RWPE2 (cell line): ENCODE measurements at regions not wholly inside any gene's neighbourhood (a gene's known extent, or its start where the extent isn't known, plus 50 kb on each side); places are given as distances from the start of the nearest gene placed in this dataset.
"Not testable (repeated sequence)": the region's sequence is repeated elsewhere in the genome, so short reads cannot be mapped to it uniquely, and the experiment has no call there.

Experiments
- ATAC-seq: fragments of 200-7000 bp; cut with Tn5 transposase; 3 replicates; pipeline ENCODE4 v1.9.1; 2021; ENCODE audit warnings: low read depth
- DNase-seq: peaks from one replicate; pipeline ENCODE4 v3.0.0-alpha.2; 2020; ENCODE audit warnings: low spot score
- H3K27ac ChIP-seq: fragments of 450-650 bp; 2 replicates; pipeline ENCODE4 v1.5.1; 2017; ENCODE audit warnings: mild to moderate bottlenecking; ENCODE audit not compliant: poor library complexity, severe bottlenecking
- H3K27me3 ChIP-seq: fragments of 250-450 bp; sonication (Bioruptor Pico); 2 replicates; pipeline ENCODE4 v1.5.1; 2021; ENCODE audit warnings: mild to moderate bottlenecking, moderate library complexity; ENCODE audit not compliant: insufficient read depth, poor library complexity, severe bottlenecking
- H3K36me3 ChIP-seq: fragments of 250-450 bp; sonication (Bioruptor Pico); 2 replicates; pipeline ENCODE4 v1.5.1; 2020; ENCODE audit warnings: low read depth, mild to moderate bottlenecking, moderate library complexity
- H3K4me1 ChIP-seq: fragments of 250-450 bp; sonication (Bioruptor Pico); 2 replicates; pipeline ENCODE4 v1.5.1; 2021; ENCODE audit warnings: mild to moderate bottlenecking, moderate library complexity; ENCODE audit not compliant: insufficient read depth, poor library complexity, severe bottlenecking
- H3K4me3 ChIP-seq: fragments of 250-450 bp; sonication (Bioruptor Pico); 2 replicates; pipeline ENCODE4 v1.5.1; 2021; ENCODE audit warnings: mild to moderate bottlenecking, moderate library complexity; ENCODE audit not compliant: severe bottlenecking
- H3K9me3 ChIP-seq: fragments of 250-450 bp; sonication (Bioruptor Pico); 2 replicates; pipeline ENCODE4 v1.5.1; 2021; ENCODE audit warnings: mild to moderate bottlenecking, moderate library complexity; ENCODE audit not compliant: severe bottlenecking
- CTCF ChIP-seq: fragments of 450-650 bp; IDR thresholded peaks from one replicate; pipeline ENCODE4 v1.5.1; 2017; ENCODE audit warnings: mild to moderate bottlenecking, moderate library complexity; ENCODE audit not compliant: poor library complexity, severe bottlenecking

- ATAC-seq = no peak
These were observed 68.6 kb upstream of the FAM174B start for GRCh38 chr15:92724144-92724543.

GRCh38 chr15:92725171-92725570, 69.6 kb upstream of the FAM174B start:
- Histone ChIP-seq H3K4me1 (no peaks in the 10 kb centered on the region), H3K27ac (no peak overlapping the region), H3K27me3 (no peaks in the 10 kb centered on the region), H3K4me3 (no peak overlapping the region), H3K9me3 (no peaks in the 10 kb centered on the region), H3K36me3 (no peaks in the 10 kb centered on the region)
- no peak for TF ChIP-seq CTCF
- no peak for DNase-seq
- ATAC-seq = peak; percentile 46; the same call in 1 of the 3 replicates

More at GRCh38 chr15:92724144-92724543, 68.6 kb upstream of the FAM174B start:
- Histone ChIP-seq H3K9me3 (no peaks in the 10 kb centered on the region), H3K4me3 (no peak overlapping the region), H3K4me1 (no peaks in the 10 kb centered on the region), H3K27me3 (no peaks in the 10 kb centered on the region), H3K36me3 (no peaks in the 10 kb centered on the region), H3K27ac (no peak overlapping the region)
- DNase-seq = no peak
- no peak for TF ChIP-seq CTCF

- H3K4me1 ChIP-seq = no peaks in the 10 kb centered on the region
- peaks cover under 1% of the 10 kb centered on the region for H3K27me3 ChIP-seq
- no peak for DNase-seq
- no peak for TF ChIP-seq CTCF
- H3K9me3 ChIP-seq = no peaks in the 10 kb centered on the region
- no peak overlapping the region for H3K4me3 ChIP-seq
- no peak for ATAC-seq
- no peaks in the 10 kb centered on the region for H3K36me3 ChIP-seq
- H3K27ac ChIP-seq = no peak overlapping the region
These were observed 72.7 kb upstream of the FAM174B start for GRCh38 chr15:92728266-92728665.

DNA sequence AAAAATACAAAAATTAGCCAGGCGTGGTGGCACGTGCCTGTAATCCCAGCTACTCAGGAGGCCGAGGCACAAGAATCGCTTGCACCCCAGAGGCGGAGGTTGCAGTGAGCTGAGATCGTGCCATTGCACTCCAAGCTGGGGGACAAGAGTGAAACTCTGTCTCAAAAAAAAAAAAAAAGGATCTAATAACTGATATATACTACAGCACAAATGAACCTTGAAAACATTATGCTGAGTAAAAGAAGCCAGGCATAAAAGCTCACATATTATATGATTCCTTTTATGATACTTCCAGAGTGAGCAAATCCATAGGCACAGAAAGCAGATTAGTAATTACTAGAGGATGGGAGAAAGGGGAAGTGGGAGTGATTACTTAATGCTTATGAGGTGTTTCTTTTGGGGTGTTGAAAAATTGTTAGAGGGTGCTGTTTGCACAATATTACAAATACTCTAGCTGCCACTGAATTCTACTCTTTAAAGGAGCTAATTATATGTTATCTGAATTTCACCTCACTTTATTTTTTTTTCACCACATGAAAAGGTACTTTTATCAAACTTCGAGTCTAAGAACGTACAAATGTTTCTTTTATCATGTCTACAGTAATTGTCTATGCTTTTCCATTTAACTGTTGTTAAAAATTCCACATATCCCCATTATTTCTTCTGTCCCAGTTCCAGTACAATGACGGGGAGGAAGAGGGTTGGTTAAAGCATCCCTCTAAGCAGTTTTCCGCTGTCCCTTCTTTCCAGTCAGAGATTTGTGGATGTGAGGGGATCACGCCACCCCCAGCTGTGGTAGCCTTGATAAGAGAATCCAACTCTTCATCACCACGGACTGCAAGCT, 77.7 kb upstream of the FAM174B start:
- Histone ChIP-seq H3K27me3 (peaks cover 3% of the 10 kb centered on the region), H3K9me3 (no peaks in the 10 kb centered on the region), H3K4me3 (peak overlapping the region; percentile 30), H3K36me3 (no peaks in the 10 kb centered on the region), H3K4me1 (peaks cover 4% of the 10 kb centered on the region), H3K27ac (no peak overlapping the region)
- DNase-seq (no peak), ATAC-seq (no peak)
- TF ChIP-seq CTCF = no peak

DNA sequence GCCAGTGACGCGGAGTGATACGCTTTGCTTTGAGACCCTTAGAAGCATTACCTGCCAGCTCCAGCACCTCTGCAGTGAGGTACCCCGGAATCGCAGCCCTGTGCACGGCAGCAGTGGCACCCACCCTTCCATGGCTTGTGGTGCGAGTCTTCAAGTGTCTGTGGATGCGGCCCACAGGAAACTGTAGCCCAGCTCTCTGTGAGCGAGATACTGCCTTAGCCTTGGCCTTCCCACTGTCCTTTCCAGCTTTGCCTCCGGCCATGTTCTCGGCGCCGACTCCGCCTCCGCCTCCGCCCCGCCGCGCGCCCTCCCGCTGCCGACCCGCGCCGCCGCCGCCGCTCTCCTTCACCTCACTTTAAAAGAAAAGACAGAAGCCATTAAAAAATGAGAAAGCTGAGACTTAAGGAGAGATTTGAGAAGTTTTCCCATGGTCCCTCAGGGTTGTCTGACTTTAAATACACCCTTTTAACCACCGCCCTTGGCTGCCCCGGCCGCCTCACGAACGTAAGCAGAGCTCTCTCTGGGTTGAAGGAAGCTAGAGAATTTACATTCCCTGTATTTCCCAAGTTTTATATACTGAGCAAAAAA, 78.5 kb upstream of the FAM174B start:
- ATAC-seq (peak; percentile 78), DNase-seq (no peak)
- TF ChIP-seq CTCF = no peak
- H3K4me1 ChIP-seq = peaks cover 4% of the 10 kb centered on the region
- H3K27ac ChIP-seq = no peak overlapping the region
- no peaks in the 10 kb centered on the region for H3K9me3 ChIP-seq
- H3K4me3 ChIP-seq = peak overlapping the region; percentile 30
- H3K36me3 ChIP-seq = no peaks in the 10 kb centered on the region
- peaks cover 3% of the 10 kb centered on the region for H3K27me3 ChIP-seq

DNA sequence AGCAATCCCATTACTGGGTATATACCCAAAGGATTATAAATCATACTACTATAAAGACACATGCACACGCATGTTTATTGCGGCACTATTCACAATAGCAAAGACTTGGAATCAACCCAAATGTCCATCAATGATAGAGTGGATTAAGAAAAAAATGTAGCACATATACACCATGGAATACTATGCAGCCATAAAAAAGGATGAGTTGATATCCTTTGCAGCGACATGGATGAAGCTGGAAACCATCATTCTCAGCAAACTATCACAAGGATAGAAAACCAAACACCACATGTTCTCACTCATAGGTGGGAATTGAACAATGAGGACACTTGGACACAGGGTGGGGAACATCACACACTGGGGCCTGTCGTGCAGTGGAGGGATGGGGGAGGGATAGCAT, 83.7 kb upstream of the FAM174B start:
- not testable (repeated sequence) for H3K4me3 ChIP-seq, H3K27ac ChIP-seq, H3K4me1 ChIP-seq, DNase-seq, H3K27me3 ChIP-seq, H3K36me3 ChIP-seq, H3K9me3 ChIP-seq, ATAC-seq
